ENCODE measurements at regions not wholly inside any gene's neighbourhood (a gene's known extent, or its start where the extent isn't known, plus 50 kb on each side); places are given as distances from the start of the nearest gene placed in this dataset.
A peak's percentile ranks its signal among the peaks of the same experiment; 100 is the strongest.
"Not testable (repeated sequence)": the region's sequence is repeated elsewhere in the genome, so short reads cannot be mapped to it uniquely, and the experiment has no call there.

GRCh38 chr13:60214213-60215055 lies 50.7 kb upstream of the DIAPH3 start:
- DNase-seq = no peak

- DNase-seq = no peak
Measured at GRCh38 chr13:60220072-60220471, 56.3 kb upstream of the DIAPH3 start.

DNA sequence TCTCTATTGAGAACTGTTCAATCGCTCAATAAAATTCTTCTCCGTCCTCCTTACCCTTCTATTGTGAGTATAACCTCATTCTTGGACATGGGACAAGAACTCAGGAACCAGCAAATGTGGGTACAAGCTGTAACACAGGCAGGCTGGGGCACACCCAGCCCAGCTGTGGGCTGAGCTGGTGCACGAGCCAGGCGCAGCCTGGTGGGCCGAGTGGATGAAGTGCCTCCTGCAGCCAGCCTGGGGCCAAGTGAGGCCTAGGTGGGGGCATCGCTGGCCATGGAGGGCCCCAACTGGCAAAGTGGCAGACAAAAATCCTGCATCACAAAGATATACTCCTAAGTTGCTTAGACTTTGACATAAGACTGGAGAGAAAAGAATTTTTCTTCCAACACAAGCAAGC lies 57.9 kb upstream of the DIAPH3 start:
- DNase-seq = no peak

DNA sequence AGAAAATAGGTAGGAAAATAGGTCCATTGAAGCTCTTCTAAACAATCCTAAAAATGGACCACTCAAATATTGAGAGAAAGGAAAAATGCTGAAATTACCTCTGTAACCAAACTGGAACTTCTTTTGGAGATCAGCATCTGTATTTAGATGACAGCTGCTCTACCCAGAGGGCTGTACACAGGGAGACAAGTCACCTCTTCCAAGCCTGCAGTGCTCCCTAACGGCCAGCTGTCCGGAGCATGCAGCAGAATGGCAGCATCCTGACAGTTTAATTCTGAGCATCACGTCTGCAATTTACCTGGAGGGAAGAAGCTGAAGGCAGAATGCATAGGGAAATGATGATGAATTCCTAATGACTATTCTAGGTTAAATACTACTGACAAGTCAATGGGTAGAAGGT lies 62.8 kb upstream of the DIAPH3 start:
- peak; percentile 41 for DNase-seq

DNA sequence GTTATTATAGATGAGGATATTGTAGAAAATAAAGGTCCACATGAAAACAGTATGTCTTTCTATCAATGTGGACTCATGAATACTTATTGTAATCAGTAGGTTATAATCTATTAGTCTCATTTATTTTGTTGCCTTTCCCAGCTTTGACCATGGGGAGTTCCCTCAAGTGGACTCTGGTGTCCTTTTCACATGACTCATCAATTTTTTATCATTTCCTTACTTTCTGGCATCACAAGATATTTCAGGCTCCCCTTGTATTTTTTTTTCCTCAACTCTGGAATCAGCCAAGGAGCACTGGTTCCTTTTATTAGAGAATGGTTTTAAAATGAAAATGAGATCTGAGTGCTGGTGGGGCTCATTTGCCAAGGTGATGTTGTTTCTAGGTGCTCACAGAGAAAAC lies 63.4 kb upstream of the DIAPH3 start:
- no peak for DNase-seq

GRCh38 chr13:60229708-60230272 lies 66.1 kb upstream of the DIAPH3 start:
- DNase-seq = no peak

DNA sequence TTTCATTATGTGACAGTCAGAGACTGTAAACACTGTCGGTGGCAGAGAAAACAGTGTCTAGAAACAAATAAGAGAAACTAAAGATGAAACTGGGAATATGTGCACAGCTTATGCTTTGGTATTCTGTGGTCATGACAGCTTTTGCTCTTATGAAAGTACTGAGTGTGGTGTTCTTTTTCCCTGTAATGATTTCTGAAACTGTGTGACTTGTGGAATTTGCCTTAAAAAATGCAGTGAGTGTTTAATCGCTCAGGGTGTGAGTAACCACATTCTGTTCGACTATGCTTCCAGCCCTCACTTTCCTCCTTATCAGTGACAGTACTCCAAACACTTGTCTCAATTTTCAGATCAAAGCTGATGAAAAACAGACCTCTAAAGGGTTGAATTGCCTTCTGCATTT lies 66.9 kb upstream of the DIAPH3 start:
- no peak for DNase-seq

GRCh38 chr13:60242043-60242595 lies 78.4 kb upstream of the DIAPH3 start:
- DNase-seq = no peak

DNA sequence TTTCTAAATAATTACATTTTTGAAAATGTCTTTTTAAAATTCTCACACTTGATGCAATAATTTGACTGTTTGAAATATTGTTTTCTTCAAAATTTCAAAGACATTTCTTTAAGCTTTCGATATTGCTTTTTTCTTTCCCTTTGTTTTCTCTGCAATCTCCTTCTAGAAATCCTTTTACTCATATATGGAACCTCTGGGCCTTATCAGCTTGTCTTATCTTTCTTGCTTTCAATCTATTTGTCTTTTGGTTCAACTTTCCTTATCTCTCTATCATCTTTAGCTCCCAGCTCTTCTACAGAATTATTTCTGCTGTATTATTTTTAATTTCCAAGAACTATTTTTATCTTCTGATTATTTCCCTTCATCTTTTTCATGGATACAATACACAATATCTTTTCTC lies 80.7 kb upstream of the DIAPH3 start:
- no peak for DNase-seq

- DNase-seq = not testable (repeated sequence)
Measured at GRCh38 chr13:60251419-60251818, 87.7 kb upstream of the DIAPH3 start.

GRCh38 chr13:60258349-60258748 lies 94.6 kb upstream of the DIAPH3 start:
- DNase-seq = no peak

GRCh38 chr13:60260440-60260839 lies 96.7 kb upstream of the DIAPH3 start:
- peak; percentile 0 for DNase-seq

- DNase-seq = peak; percentile 78
Measured at GRCh38 chr13:60261432-60262351, 98.0 kb upstream of the DIAPH3 start.

- DNase-seq = no peak
Measured at GRCh38 chr13:60265566-60265965, 101.8 kb upstream of the DIAPH3 start.

GRCh38 chr13:60267498-60268202 lies 103.9 kb upstream of the DIAPH3 start:
- DNase-seq = peak; percentile 51

DNA sequence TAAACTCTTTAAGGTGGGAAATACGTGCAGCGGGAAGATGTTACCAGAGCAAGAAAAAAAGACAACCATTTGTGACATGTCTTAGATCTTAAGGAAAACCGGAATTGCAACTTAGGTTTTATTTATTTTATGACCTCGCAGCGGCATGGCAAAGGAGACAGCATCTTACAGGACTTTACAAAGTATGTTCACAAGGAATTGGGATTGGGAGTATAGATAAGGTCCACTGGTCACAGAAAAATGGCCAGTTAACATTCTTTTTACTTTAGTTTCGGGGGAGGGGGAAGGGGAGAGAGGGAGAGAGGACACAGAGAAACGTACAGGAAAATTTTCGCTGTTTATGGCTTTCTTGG lies 104.5 kb upstream of the DIAPH3 start:
- DNase-seq = peak; percentile 19

DNA sequence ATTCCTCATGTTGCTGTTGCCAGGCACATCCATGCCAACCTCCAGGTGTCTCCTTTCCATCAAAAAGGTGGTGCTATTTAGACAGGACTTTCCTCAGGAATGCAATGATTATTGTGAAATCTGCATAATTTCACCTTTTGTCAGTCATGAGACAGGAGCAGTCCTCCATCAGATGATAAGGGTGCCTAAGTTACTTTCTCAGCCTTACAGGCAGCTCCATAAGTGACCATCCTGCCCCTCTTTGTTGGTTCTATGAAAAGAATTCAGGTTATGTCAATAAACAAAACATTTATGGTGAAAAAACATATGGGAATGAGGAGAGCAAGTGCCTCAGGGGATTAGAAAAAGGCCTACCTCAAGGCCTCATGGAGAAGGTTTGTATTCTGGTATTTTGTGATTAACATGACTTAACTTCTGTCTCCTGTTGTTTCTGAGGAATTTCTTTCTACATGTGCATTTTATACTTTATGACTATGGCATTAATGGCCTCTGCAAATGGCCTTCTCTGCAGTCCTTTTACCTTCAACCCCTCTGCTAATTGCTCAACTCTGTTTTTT lies 110.3 kb upstream of the DIAPH3 start:
- DNase-seq = no peak

DNA sequence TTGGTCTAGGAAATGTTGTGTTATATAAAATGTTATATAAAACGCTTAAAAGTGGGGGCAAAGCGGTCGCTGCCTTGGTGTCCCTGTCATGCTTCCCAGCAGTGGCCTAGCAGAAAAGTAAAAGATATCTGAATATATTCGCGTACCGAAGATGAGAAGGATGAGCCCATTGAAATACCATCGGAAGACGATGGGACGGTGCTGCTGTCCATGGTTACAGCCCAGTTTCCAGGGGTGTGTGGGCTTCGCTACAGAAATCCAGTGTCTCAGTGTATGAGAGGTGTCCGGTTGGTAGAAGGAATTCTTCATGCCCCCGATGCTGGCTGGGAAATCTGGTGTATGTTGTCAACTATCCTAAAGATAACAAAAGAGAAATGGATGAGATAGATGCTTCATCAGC lies 110.9 kb upstream of the DIAPH3 start:
- no peak for DNase-seq

DNA sequence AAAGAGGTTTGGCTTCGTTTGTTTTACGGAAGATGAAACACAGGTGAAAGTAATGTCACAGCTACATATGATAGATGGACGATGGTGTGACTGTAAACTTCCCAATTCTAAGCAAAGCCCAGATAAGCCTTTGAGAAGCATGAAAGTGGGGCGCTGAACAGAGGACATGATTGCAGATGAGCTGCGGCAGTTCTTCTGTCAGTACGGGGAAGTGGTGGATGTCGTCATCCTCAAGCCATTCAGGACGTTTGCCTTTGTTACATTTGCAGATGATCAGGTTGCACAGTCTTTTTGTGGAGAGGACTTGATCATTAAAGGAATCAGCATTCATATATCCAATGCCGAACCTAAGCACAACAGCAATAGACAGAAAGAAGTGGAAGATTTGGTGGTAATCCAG lies 111.5 kb upstream of the DIAPH3 start:
- DNase-seq = no peak

DNA sequence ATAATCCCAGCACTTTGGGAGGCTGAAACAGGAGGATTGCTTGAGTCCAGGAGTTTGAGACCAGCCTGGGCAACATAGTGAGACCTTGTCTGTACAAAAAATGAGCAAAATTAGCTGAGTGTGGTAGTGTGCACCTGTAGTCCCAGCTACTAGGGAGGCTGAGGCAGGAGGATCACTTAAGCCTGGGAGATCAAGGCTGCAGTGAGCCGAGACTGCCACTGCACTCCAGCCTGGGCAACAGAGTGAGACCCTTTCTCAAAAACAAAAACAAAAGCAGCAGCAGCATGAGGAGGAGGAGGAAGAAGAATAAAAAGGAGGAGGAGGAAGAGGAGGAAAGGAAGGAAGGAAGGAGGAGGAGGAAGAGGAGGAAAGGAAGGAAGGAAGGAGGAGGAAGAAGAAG lies 116.5 kb upstream of the TDRD3 start:
- not testable (repeated sequence) for DNase-seq

GRCh38 chr13:60282186-60282585 lies 114.8 kb upstream of the TDRD3 start:
- DNase-seq = peak; percentile 14

DNA sequence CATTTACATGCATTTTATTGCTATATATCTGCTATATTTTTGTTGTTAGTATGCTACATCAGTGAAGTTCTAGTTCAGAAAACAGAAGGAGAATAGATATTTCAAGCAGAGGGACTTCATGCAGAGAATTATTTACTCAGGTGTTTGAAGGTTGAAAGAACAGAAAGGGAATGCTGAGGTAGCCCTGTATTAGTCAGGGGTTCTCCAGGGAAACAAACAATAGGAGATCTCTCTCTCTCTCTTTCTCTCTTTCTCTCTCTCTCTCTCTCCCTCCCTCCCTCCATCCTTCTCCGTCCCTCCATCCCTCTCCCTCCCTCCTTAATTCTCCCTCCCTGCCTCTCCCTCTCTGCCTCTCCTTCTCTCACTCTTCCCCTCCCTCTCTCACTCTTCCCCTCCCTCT lies 114.3 kb upstream of the TDRD3 start:
- peak; percentile 34 for DNase-seq

Measured in DMS53 (cell line).